T47D (cell line): ENCODE measurements at regions not wholly inside any gene's neighbourhood (a gene's known extent, or its start where the extent isn't known, plus 50 kb on each side); places are given as distances from the start of the nearest gene placed in this dataset.
A peak's percentile ranks its signal among the peaks of the same experiment; 100 is the strongest.

ENCODE experiments used
- DNase-seq, 2 experiments: peaks; one replicate each; pipeline versions ENCODE4 v3.0.0 to v3.0.0-alpha.2; 2011 to 2012; ENCODE audit warnings: low read depth in 1 of 2, low spot score in 1 of 2
- JUND ChIP-seq: IDR thresholded peaks from 2 replicates; pipeline ENCODE4 v1.6.1; 2012; ENCODE audit warnings: low read depth
- in situ Hi-C: cut with HindIII; loops from 2 replicates; pipeline ENCODE4 v1.10.0; 2016; ENCODE audit warnings: low sequenced_read_pairs, low pct_unique_long_range_greater_than_20kb

- in situ Hi-C loops, result no loop called here
- TF ChIP-seq JUND, result no peak
- DNase-seq, result no peak
These were observed 77.7 kb downstream of the HAPSTR1 start for GRCh38 chr16:9169094-9169493.

- DNase-seq, result no peak
- TF ChIP-seq JUND, result no peak
- in situ Hi-C loops, result no loop called here
These were observed 79.0 kb downstream of the HAPSTR1 start for GRCh38 chr16:9170470-9170869.

- TF ChIP-seq JUND, result no peak
- DNase-seq, result no peak
- in situ Hi-C loops, result no loop called here
These were observed 85.3 kb downstream of the HAPSTR1 start for GRCh38 chr16:9176547-9177418.

- no peak for DNase-seq
- no peak for TF ChIP-seq JUND
- in situ Hi-C loops, result no loop called here
These were observed 86.4 kb downstream of the HAPSTR1 start for GRCh38 chr16:9177861-9178260.

GRCh38 chr16:9183682-9184353 lies 92.4 kb downstream of the HAPSTR1 start:
- in situ Hi-C loops, result no loop called here
- no peak for DNase-seq
- TF ChIP-seq JUND, result no peak

GRCh38 chr16:9184354-9184690 lies 92.9 kb downstream of the HAPSTR1 start:
- no peak for TF ChIP-seq JUND
- no peak for DNase-seq
- in situ Hi-C loops, result no loop called here

GRCh38 chr16:9185381-9185780 lies 93.9 kb downstream of the HAPSTR1 start:
- DNase-seq, result no peak
- TF ChIP-seq JUND, result no peak
- in situ Hi-C loops, result no loop called here

- in situ Hi-C loops, result no loop called here
- DNase-seq, result no peak
- no peak for TF ChIP-seq JUND
These were observed 94.6 kb downstream of the HAPSTR1 start for GRCh38 chr16:9186061-9186460.

GRCh38 chr16:9188721-9189120 lies 97.3 kb downstream of the HAPSTR1 start:
- TF ChIP-seq JUND, result no peak
- in situ Hi-C loops, result no loop called here
- no peak for DNase-seq

GRCh38 chr16:9191274-9191850 lies 99.9 kb downstream of the HAPSTR1 start:
- in situ Hi-C loops, result no loop called here
- no peak for TF ChIP-seq JUND
- no peak for DNase-seq

- no peak for TF ChIP-seq JUND
- DNase-seq, result peak in 1 of 2 experiments; percentile 19
- in situ Hi-C loops, result no loop called here
These were observed 101.3 kb downstream of the HAPSTR1 start for GRCh38 chr16:9192746-9193145.

GRCh38 chr16:9195287-9195686 lies 103.8 kb downstream of the HAPSTR1 start:
- DNase-seq, result no peak
- TF ChIP-seq JUND, result no peak
- in situ Hi-C loops, result no loop called here
